Trophoblast cell (in vitro differentiated cells and primary cell): ENCODE measurements at regions not wholly inside any gene's neighbourhood (a gene's known extent, or its start where the extent isn't known, plus 50 kb on each side); places are given as distances from the start of the nearest gene placed in this dataset.
A peak's percentile ranks its signal among the peaks of the same experiment; 100 is the strongest.

Source experiments
- DNase-seq, 2 donors: peaks; one replicate each; pipeline ENCODE4 v3.0.0-alpha.2; 2016
- H2AFZ ChIP-seq: 2 replicates; pipeline ENCODE4 v1.6.1; 2013; ENCODE audit warnings: low read length, moderate library complexity, mild to moderate bottlenecking; ENCODE audit not compliant: insufficient read depth, poor library complexity
- H2AK5ac ChIP-seq: 2 replicates; pipeline ENCODE4 v1.6.1; 2013; ENCODE audit warnings: mild to moderate bottlenecking, low read length
- H2BK120ac ChIP-seq: 2 replicates; pipeline ENCODE4 v1.6.1; 2013; ENCODE audit warnings: low read length, mild to moderate bottlenecking, moderate library complexity; ENCODE audit not compliant: insufficient read depth, poor library complexity
- H2BK12ac ChIP-seq: 2 replicates; pipeline ENCODE4 v1.6.1; 2013; ENCODE audit warnings: mild to moderate bottlenecking, low read length, moderate library complexity
- H2BK5ac ChIP-seq: 2 replicates; pipeline ENCODE4 v1.6.1; 2013; ENCODE audit warnings: low read length, low read depth, moderate library complexity, mild to moderate bottlenecking; ENCODE audit not compliant: poor library complexity
- H3K14ac ChIP-seq: 2 replicates; pipeline ENCODE4 v1.6.1; 2013; ENCODE audit warnings: mild to moderate bottlenecking, low read length
- H3K18ac ChIP-seq: 2 replicates; pipeline ENCODE4 v1.6.1; 2013; ENCODE audit warnings: mild to moderate bottlenecking, low read length
- H3K23ac ChIP-seq: 2 replicates; pipeline ENCODE4 v1.6.1; 2013; ENCODE audit warnings: low read length
- H3K27ac ChIP-seq: 2 replicates; pipeline ENCODE4 v1.5.1; 2013; ENCODE audit warnings: low read depth, mild to moderate bottlenecking, inconsistent platforms, low read length, moderate library complexity
- H3K27me3 ChIP-seq: 2 replicates; pipeline ENCODE4 v1.6.1; 2013; ENCODE audit warnings: inconsistent platforms, mild to moderate bottlenecking, low read length, moderate library complexity; ENCODE audit not compliant: insufficient read depth
- H3K36me3 ChIP-seq, 2 experiments: 1 replicate in 1 of 2; 2 replicates in 1 of 2; pipeline ENCODE4 v1.6.1; 2013; ENCODE audit warnings: low read length in 2 of 2, mild to moderate bottlenecking in 2 of 2, moderate library complexity in 1 of 2; ENCODE audit not compliant: insufficient read depth in 2 of 2, control insufficient read depth in 1 of 2
- H3K4ac ChIP-seq: 2 replicates; pipeline ENCODE4 v1.6.1; 2013; ENCODE audit warnings: low read depth, mild to moderate bottlenecking, low read length, moderate library complexity
- H3K4me1 ChIP-seq, 2 experiments: 1 replicate in 1 of 2; 2 replicates in 1 of 2; pipeline ENCODE4 v1.6.1; 2013; ENCODE audit warnings: low read length in 2 of 2, mild to moderate bottlenecking in 2 of 2, moderate library complexity in 1 of 2; ENCODE audit not compliant: insufficient read depth in 2 of 2, control insufficient read depth in 1 of 2
- H3K4me2 ChIP-seq: 2 replicates; pipeline ENCODE4 v1.6.1; 2013; ENCODE audit warnings: inconsistent platforms, mild to moderate bottlenecking, low read length, moderate library complexity
- H3K4me3 ChIP-seq: 2 replicates; pipeline ENCODE4 v1.5.1; 2013; ENCODE audit warnings: mild to moderate bottlenecking, low read depth, low read length, inconsistent platforms
- H3K79me1 ChIP-seq: one replicate; pipeline ENCODE4 v1.6.1; 2013; ENCODE audit warnings: low read length
- H3K79me2 ChIP-seq: 2 replicates; pipeline ENCODE4 v1.6.1; 2013; ENCODE audit warnings: low read length, mild to moderate bottlenecking; ENCODE audit not compliant: control insufficient read depth, insufficient read depth, poor library complexity
- H3K9ac ChIP-seq: 2 replicates; pipeline ENCODE4 v1.6.1; 2013; ENCODE audit warnings: mild to moderate bottlenecking, low read length
- H3K9me3 ChIP-seq: 2 replicates; pipeline ENCODE4 v1.6.1; 2013; ENCODE audit warnings: low read depth, mild to moderate bottlenecking, control low read depth, inconsistent platforms, low read length; ENCODE audit not compliant: insufficient read depth
- H4K12ac ChIP-seq: 2 replicates; pipeline ENCODE4 v1.6.1; 2013; ENCODE audit warnings: low read depth, mild to moderate bottlenecking, low read length, moderate library complexity
- H4K8ac ChIP-seq: 2 replicates; pipeline ENCODE4 v1.6.1; 2013; ENCODE audit warnings: low read depth, mild to moderate bottlenecking, low read length, moderate library complexity
- H4K91ac ChIP-seq: one replicate; pipeline ENCODE4 v1.6.1; 2013; ENCODE audit warnings: low read depth, mild to moderate bottlenecking, low read length, moderate library complexity
- WGBS: extraction: QIAGEN DNeasy Blood & Tissue Kit; methylation state at CpG from one replicate; pipeline ENCODE4 v1.1.7; 2013; ENCODE audit warnings: missing lambda C conversion rate; ENCODE audit not compliant: insufficient read length, insufficient coverage; ENCODE audit errors: extremely low coverage; 5-methylcytosine and 5-hydroxymethylcytosine counted together

DNA sequence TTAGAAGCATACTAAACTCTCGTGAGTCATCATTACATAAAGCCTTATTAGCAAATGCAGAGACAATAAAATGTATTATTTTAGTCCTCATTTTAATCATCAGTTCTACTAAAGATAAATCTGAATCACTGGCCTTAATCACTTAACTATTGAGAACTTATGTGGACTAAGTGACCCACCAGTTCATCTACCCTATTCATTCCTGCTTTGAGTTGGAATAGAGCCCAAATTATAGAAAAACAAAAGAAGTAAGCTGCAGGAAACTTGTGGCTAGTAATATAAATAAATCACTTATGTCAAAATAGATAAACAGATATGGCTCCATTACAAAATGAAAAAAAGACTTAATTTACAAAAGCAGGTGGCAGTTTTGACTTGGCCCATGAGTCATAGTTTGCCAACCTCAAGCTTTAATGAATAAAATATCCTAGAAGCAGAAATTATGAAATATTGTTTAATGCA is 851.8 kb upstream of the CRIM1 start:
- no peak for DNase-seq
- no peak overlapping the region for H4K91ac ChIP-seq
- no peak overlapping the region for H3K4me3 ChIP-seq
- H3K4me1 ChIP-seq, result no peaks in the 10 kb centered on the region
- no peak overlapping the region for H3K9ac ChIP-seq
- no peak overlapping the region for H4K8ac ChIP-seq
- no peaks in the 10 kb centered on the region for H3K79me1 ChIP-seq
- no peak overlapping the region for H3K18ac ChIP-seq
- no peak overlapping the region for H3K27ac ChIP-seq
- no peak overlapping the region for H3K14ac ChIP-seq
- H3K9me3 ChIP-seq, result no peaks in the 10 kb centered on the region
- H2BK120ac ChIP-seq, result no peak overlapping the region
- no peak overlapping the region for H2BK12ac ChIP-seq
- no peak overlapping the region for H3K23ac ChIP-seq
- no peaks in the 10 kb centered on the region for H3K79me2 ChIP-seq
- H2AFZ ChIP-seq, result no peak overlapping the region
- no peak overlapping the region for H3K4ac ChIP-seq
- H3K36me3 ChIP-seq, result no peaks in the 10 kb centered on the region
- no peak overlapping the region for H2AK5ac ChIP-seq
- no peaks in the 10 kb centered on the region for H3K27me3 ChIP-seq
- no peak overlapping the region for H4K12ac ChIP-seq
- H3K4me2 ChIP-seq, result no peak overlapping the region
- H2BK5ac ChIP-seq, result no peak overlapping the region
- no CpG with 5 or more reads among the region's 1 CpG for whole genome bisulfite sequencing

DNA sequence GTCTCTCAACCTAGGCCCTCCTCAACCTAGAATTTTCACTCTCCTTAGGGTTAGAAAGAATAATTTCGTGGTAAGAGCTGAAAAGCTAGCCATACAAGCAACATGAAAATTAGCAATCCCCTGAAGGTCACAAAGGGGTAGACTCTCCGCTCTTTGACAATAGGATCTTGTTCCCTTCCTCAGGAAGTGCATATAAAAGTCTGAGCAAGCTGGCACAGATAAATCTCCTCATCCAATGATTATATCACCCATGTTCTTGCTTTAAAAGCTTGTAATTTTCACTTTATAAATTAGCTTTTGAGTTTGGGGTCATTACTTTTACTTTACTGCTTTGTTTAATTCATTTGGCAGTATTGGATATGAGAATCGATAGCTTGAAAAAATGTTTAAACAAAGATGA is 852.3 kb upstream of the CRIM1 start:
- Histone ChIP-seq H3K27me3 (no peaks in the 10 kb centered on the region), H3K14ac (no peak overlapping the region), H3K4me2 (no peak overlapping the region), H2BK120ac (no peak overlapping the region), H2BK12ac (no peak overlapping the region), H2BK5ac (no peak overlapping the region), H3K9me3 (no peaks in the 10 kb centered on the region), H4K8ac (no peak overlapping the region), H3K79me1 (no peaks in the 10 kb centered on the region), H3K27ac (no peak overlapping the region), H3K36me3 (no peaks in the 10 kb centered on the region), H2AFZ (no peak overlapping the region), H3K4me1 (no peaks in the 10 kb centered on the region), H3K9ac (no peak overlapping the region), H3K23ac (no peak overlapping the region), H2AK5ac (no peak overlapping the region), H3K79me2 (no peaks in the 10 kb centered on the region), H3K4ac (no peak overlapping the region), H3K4me3 (no peak overlapping the region), H4K12ac (no peak overlapping the region), H3K18ac (no peak overlapping the region), H4K91ac (no peak overlapping the region)
- DNase-seq, result no peak
- WGBS, result no CpG with 5 or more reads among the region's 3 CpGs

GRCh38 chr2:35501076-35501475 is 854.5 kb upstream of the CRIM1 start:
- H3K27ac ChIP-seq, result no peak overlapping the region
- no peaks in the 10 kb centered on the region for H3K79me2 ChIP-seq
- no peaks in the 10 kb centered on the region for H3K79me1 ChIP-seq

GRCh38 chr2:35496022-35496421 is 859.6 kb upstream of the CRIM1 start:
- WGBS, result no CpG with 5 or more reads among the region's 1 CpG
- no peak overlapping the region for H2BK120ac ChIP-seq

More at GRCh38 chr2:35501076-35501475, 854.5 kb upstream of the CRIM1 start:
- H4K91ac ChIP-seq, result no peak overlapping the region
- no peak overlapping the region for H4K12ac ChIP-seq
- no peak overlapping the region for H3K4ac ChIP-seq
- H3K14ac ChIP-seq, result no peak overlapping the region
- no peaks in the 10 kb centered on the region for H3K4me1 ChIP-seq
- no peaks in the 10 kb centered on the region for H3K27me3 ChIP-seq
- no peak overlapping the region for H2BK5ac ChIP-seq
- no peak overlapping the region for H3K23ac ChIP-seq
- H3K9ac ChIP-seq, result no peak overlapping the region
- H2AFZ ChIP-seq, result no peak overlapping the region
- no CpG with 5 or more reads among the region's 6 CpGs for WGBS
- H2BK120ac ChIP-seq, result no peak overlapping the region
- H3K4me2 ChIP-seq, result no peak overlapping the region
- no peaks in the 10 kb centered on the region for H3K9me3 ChIP-seq
- no peak overlapping the region for H3K4me3 ChIP-seq
- no peak overlapping the region for H2BK12ac ChIP-seq
- no peak overlapping the region for H4K8ac ChIP-seq
- DNase-seq, result peak in 1 of 2 donors; percentile 4
- no peak overlapping the region for H2AK5ac ChIP-seq
- H3K36me3 ChIP-seq, result no peaks in the 10 kb centered on the region
- H3K18ac ChIP-seq, result no peak overlapping the region

More at GRCh38 chr2:35496022-35496421, 859.6 kb upstream of the CRIM1 start:
- no peaks in the 10 kb centered on the region for H3K9me3 ChIP-seq
- no peak overlapping the region for H2AK5ac ChIP-seq
- H4K8ac ChIP-seq, result no peak overlapping the region
- H3K79me1 ChIP-seq, result no peaks in the 10 kb centered on the region
- H3K4me1 ChIP-seq, result no peaks in the 10 kb centered on the region
- no peak for DNase-seq
- H3K79me2 ChIP-seq, result no peaks in the 10 kb centered on the region
- H3K4me3 ChIP-seq, result no peak overlapping the region
- no peaks in the 10 kb centered on the region for H3K27me3 ChIP-seq
- no peak overlapping the region for H3K9ac ChIP-seq
- H3K18ac ChIP-seq, result no peak overlapping the region
- H3K27ac ChIP-seq, result no peak overlapping the region
- H3K14ac ChIP-seq, result no peak overlapping the region
- no peak overlapping the region for H3K4ac ChIP-seq
- no peak overlapping the region for H2AFZ ChIP-seq
- no peak overlapping the region for H4K91ac ChIP-seq
- no peak overlapping the region for H2BK5ac ChIP-seq
- no peaks in the 10 kb centered on the region for H3K36me3 ChIP-seq
- H3K23ac ChIP-seq, result no peak overlapping the region
- no peak overlapping the region for H2BK12ac ChIP-seq
- H4K12ac ChIP-seq, result no peak overlapping the region
- no peak overlapping the region for H3K4me2 ChIP-seq
